ENCODE measurements at regions not wholly inside any gene's neighbourhood (a gene's known extent, or its start where the extent isn't known, plus 50 kb on each side); places are given as distances from the start of the nearest gene placed in this dataset.

- H3K27ac ChIP-seq = no peak overlapping the region
- no peaks in the 10 kb centered on the region for H3K36me3 ChIP-seq
- H3K4me1 ChIP-seq = no peaks in the 10 kb centered on the region
- intact Hi-C loops (cut with DNase I; ENCODE audit: low total_unique reads) = no loop called here
- peaks cover 0 to 1% (median 0%) of the 10 kb centered on the region in 3 donors for H3K9me3 ChIP-seq
- no peak for TF ChIP-seq CTCF (IDR thresholded peaks at IDR 0.05)
- DNase-seq = no peak
- H3K27me3 ChIP-seq = no peaks in the 10 kb centered on the region
- H3K4me3 ChIP-seq = no peak overlapping the region
Observed at GRCh38 chr1:68904477-68904876, 407.6 kb upstream of the DEPDC1 start.

- H3K27ac ChIP-seq = no peak overlapping the region
- no peak for DNase-seq
- H3K9me3 ChIP-seq = peaks cover 0 to 8% (median 0%) of the 10 kb centered on the region in 3 donors
- H3K4me3 ChIP-seq = no peak overlapping the region
- H3K4me1 ChIP-seq = no peaks in the 10 kb centered on the region
- H3K27me3 ChIP-seq = no peaks in the 10 kb centered on the region
- no peak for TF ChIP-seq CTCF (IDR thresholded peaks at IDR 0.05)
- no peaks in the 10 kb centered on the region for H3K36me3 ChIP-seq
- intact Hi-C loops (cut with DNase I; ENCODE audit: low total_unique reads) = no loop called here
Observed at GRCh38 chr1:68906431-68906830, 409.5 kb upstream of the DEPDC1 start.

GRCh38 chr1:68907491-68907890 lies 410.6 kb upstream of the DEPDC1 start:
- H3K4me3 ChIP-seq = no peak overlapping the region
- no peaks in the 10 kb centered on the region for H3K27me3 ChIP-seq
- no peaks in the 10 kb centered on the region for H3K36me3 ChIP-seq
- intact Hi-C loops (cut with DNase I; ENCODE audit: low total_unique reads) = no loop called here
- no peak overlapping the region for H3K27ac ChIP-seq
- no peaks in the 10 kb centered on the region for H3K4me1 ChIP-seq
- no peak for DNase-seq
- peaks cover 0 to 8% (median 0%) of the 10 kb centered on the region in 3 donors for H3K9me3 ChIP-seq
- no peak for TF ChIP-seq CTCF (IDR thresholded peaks at IDR 0.05)

GRCh38 chr1:68908316-68908715 lies 411.4 kb upstream of the DEPDC1 start:
- H3K9me3 ChIP-seq = peaks cover 0 to 8% (median 0%) of the 10 kb centered on the region in 3 donors
- no peak for TF ChIP-seq CTCF (IDR thresholded peaks at IDR 0.05)
- no peaks in the 10 kb centered on the region for H3K27me3 ChIP-seq
- intact Hi-C loops (cut with DNase I; ENCODE audit: low total_unique reads) = no loop called here
- H3K4me1 ChIP-seq = no peaks in the 10 kb centered on the region
- DNase-seq = no peak
- no peak overlapping the region for H3K4me3 ChIP-seq
- no peaks in the 10 kb centered on the region for H3K36me3 ChIP-seq
- H3K27ac ChIP-seq = no peak overlapping the region

- H3K27ac ChIP-seq = peak overlapping the region; percentile 23 to 29
Observed at GRCh38 chr1:68916221-68916902, 419.5 kb upstream of the DEPDC1 start.

More at GRCh38 chr1:68916221-68916902, 419.5 kb upstream of the DEPDC1 start:
- peak in 1 of 2 donors; percentile 38 for DNase-seq
- H3K4me3 ChIP-seq = no peak overlapping the region
- no peaks in the 10 kb centered on the region for H3K27me3 ChIP-seq
- no peak for TF ChIP-seq CTCF (IDR thresholded peaks at IDR 0.05)
- peaks cover 0 to 47% (median 6%) of the 10 kb centered on the region in 4 donors for H3K4me1 ChIP-seq
- no peaks in the 10 kb centered on the region for H3K9me3 ChIP-seq
- intact Hi-C loops (cut with DNase I; ENCODE audit: low total_unique reads) = no loop called here
- no peaks in the 10 kb centered on the region for H3K36me3 ChIP-seq

Measured in tibial artery (tissue), 4 donors.